Cardiac fibroblast (primary cell): ENCODE measurements at regions not wholly inside any gene's neighbourhood (a gene's known extent, or its start where the extent isn't known, plus 50 kb on each side); places are given as distances from the start of the nearest gene placed in this dataset.
A peak's percentile ranks its signal among the peaks of the same experiment; 100 is the strongest.

ENCODE experiments used
- DNase-seq, 2 donors: peaks; one replicate each; pipeline versions ENCODE4 v3.0.0 to v3.0.0-alpha.2; 2010; ENCODE audit warnings: low read depth in 2 of 2
- H3K4me3 ChIP-seq, 2 donors: replicated peaks in 1 of 2; 1 replicate in 1 of 2; 2 replicates in 1 of 2; pipeline ENCODE4 v1.5.1; 2011; ENCODE audit warnings: low read depth in 2 of 2, low read length in 2 of 2, mild to moderate bottlenecking in 2 of 2, moderate library complexity in 1 of 2
- TF ChIP-seq, protein P1 (sequence below): IDR thresholded peaks from one replicate; pipeline ENCODE4 v1.5.1; 2011; ENCODE audit warnings: low read depth, mild to moderate bottlenecking, low read length, inconsistent platforms

DNA sequence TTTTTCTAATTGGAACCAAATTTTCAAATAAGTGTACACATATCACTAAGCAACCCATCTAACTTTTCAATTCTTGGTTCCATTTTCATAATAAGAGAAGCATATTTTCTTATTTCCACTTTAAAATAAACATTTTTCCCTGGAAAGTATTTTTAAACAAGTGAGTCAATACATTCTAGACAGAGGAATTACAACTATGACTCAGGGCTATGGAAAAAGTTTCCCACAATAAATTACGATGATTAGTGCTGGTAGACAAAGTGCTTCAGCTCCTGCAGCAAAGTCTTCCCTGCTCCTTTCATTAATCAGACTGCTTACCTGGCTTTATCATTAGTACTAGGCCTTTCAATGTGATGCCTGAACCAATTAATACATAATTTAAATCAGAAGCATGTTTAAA, 322.5 kb downstream of the HACE1 start:
- peak; percentile 46 to 80 for DNase-seq
- no peak overlapping the region for H3K4me3 ChIP-seq
- TF ChIP-seq, protein P1, sequence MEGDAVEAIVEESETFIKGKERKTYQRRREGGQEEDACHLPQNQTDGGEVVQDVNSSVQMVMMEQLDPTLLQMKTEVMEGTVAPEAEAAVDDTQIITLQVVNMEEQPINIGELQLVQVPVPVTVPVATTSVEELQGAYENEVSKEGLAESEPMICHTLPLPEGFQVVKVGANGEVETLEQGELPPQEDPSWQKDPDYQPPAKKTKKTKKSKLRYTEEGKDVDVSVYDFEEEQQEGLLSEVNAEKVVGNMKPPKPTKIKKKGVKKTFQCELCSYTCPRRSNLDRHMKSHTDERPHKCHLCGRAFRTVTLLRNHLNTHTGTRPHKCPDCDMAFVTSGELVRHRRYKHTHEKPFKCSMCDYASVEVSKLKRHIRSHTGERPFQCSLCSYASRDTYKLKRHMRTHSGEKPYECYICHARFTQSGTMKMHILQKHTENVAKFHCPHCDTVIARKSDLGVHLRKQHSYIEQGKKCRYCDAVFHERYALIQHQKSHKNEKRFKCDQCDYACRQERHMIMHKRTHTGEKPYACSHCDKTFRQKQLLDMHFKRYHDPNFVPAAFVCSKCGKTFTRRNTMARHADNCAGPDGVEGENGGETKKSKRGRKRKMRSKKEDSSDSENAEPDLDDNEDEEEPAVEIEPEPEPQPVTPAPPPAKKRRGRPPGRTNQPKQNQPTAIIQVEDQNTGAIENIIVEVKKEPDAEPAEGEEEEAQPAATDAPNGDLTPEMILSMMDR = no peak

- DNase-seq = no peak
Observed at GRCh38 chr6:104532462-104532861, 327.3 kb downstream of the HACE1 start.

GRCh38 chr6:104531646-104532045, 328.1 kb downstream of the HACE1 start:
- no peak overlapping the region for H3K4me3 ChIP-seq
- DNase-seq = no peak
- TF ChIP-seq, protein P1 = no peak

More at GRCh38 chr6:104532462-104532861, 327.3 kb downstream of the HACE1 start:
- no peak overlapping the region for H3K4me3 ChIP-seq
- TF ChIP-seq, protein P1 = no peak

- peak; percentile 67 for DNase-seq
- TF ChIP-seq, protein P1 = peak; percentile 47
- H3K4me3 ChIP-seq = no peak overlapping the region
Observed at GRCh38 chr6:104527761-104528415, 331.8 kb downstream of the HACE1 start.

GRCh38 chr6:104527311-104527710, 332.4 kb downstream of the HACE1 start:
- H3K4me3 ChIP-seq = no peak overlapping the region
- no peak for DNase-seq
- TF ChIP-seq, protein P1 = no peak

- TF ChIP-seq, protein P1 = no peak
- DNase-seq = peak; percentile 31 to 52
Observed at GRCh38 chr6:104526376-104526775, 333.3 kb downstream of the HACE1 start.

DNA sequence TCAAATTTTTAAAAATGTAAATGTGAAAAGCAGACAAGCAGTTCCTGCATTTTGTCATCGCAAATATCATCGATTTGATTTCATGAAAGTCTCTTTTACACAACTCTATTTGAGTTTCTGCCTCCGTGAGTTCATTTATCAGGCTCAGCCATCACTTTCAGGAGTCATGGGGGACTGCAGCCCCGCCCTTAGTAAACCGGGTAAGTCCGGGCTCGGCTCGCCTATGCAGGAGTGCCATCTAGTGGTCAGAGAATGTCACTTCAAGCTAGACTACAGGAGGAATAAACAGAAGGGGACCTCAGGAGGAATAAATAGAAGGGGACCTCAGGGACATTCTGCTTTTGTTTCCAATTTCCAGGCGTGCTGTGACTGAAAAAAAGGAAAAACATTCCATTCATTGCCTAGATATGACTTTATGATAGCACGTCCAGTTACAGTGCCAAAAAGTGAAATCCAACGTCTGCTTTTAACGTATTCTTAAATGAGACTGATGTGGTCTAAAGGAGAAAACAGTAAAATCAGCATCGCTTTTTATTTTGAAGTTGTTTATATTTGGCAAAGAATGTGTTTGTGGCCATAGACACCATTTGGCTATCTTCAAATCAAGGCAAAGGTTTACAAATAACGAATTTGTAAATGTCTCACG, 333.9 kb downstream of the HACE1 start:
- peak overlapping the region; percentile 9 to 14 for H3K4me3 ChIP-seq
- peak; percentile 89 to 90 for DNase-seq

More at GRCh38 chr6:104526376-104526775, 333.3 kb downstream of the HACE1 start:
- no peak overlapping the region for H3K4me3 ChIP-seq

More for the DNA sequence above, 333.9 kb downstream of the HACE1 start:
- TF ChIP-seq, protein P1 = peak; percentile 89
